HEK293 (cell line): ENCODE measurements at regions not wholly inside any gene's neighbourhood (a gene's known extent, or its start where the extent isn't known, plus 50 kb on each side); places are given as distances from the start of the nearest gene placed in this dataset.

ENCODE experiments used
- CTCF ChIA-PET: fragments of 350-600 bp; formaldehyde crosslinking; extraction: SDS; loops from one replicate; lab custom pipeline; 2021; ENCODE audit warnings: antibody characterized with exemption; lab: Yijun Ruan, JAX
- POLR2A ChIA-PET: fragments of 300-600 bp; formaldehyde crosslinking; extraction: SDS; loops from one replicate; lab custom pipeline; 2020; ENCODE audit warnings: antibody characterized with exemption, inconsistent platforms; lab: Yijun Ruan, JAX
- H3K27ac ChIP-seq: fragments of 200-500 bp; sonication (Bioruptor generic); 2 replicates; pipeline ENCODE4 v1.5.1; 2014; ENCODE audit warnings: low read depth, low read length, control low read depth, inconsistent platforms; ENCODE audit errors: extremely low read depth
- H3K36me3 ChIP-seq, 2 experiments: fragments of 200-500 bp in 1 of 2; sonication (Bioruptor generic) in 1 of 2; 1 replicate in 1 of 2; 2 replicates in 1 of 2; pipeline ENCODE4 v1.5.1; 2014 to 2017; ENCODE audit warnings: inconsistent platforms in 2 of 2, low read length in 2 of 2; ENCODE audit not compliant: control insufficient read depth in 2 of 2, insufficient read depth in 1 of 2
- H3K4me1 ChIP-seq: fragments of 200-500 bp; sonication (Bioruptor generic); 2 replicates; pipeline ENCODE4 v1.5.1; 2014; ENCODE audit warnings: mild to moderate bottlenecking, low read length, inconsistent platforms; ENCODE audit not compliant: control insufficient read depth, insufficient read depth
- H3K4me3 ChIP-seq: 2 replicates; pipeline ENCODE4 v1.5.1; 2011; ENCODE audit warnings: low read depth, mild to moderate bottlenecking, control low read depth, low read length, moderate library complexity
- H3K9me3 ChIP-seq: fragments of 200-500 bp; sonication (Bioruptor generic); 2 replicates; pipeline ENCODE4 v1.5.1; 2014; ENCODE audit warnings: low read depth, low read length, inconsistent platforms; ENCODE audit not compliant: control insufficient read depth, insufficient read depth
- HOXC10 ChIP-seq: sonication (generic); formaldehyde crosslinking; IDR thresholded peaks from 2 replicates; pipeline ENCODE4 v1.8.1; 2023; ENCODE audit warnings: mild to moderate bottlenecking, missing genetic modification reagents
- SCRT1 ChIP-seq: fragments of 450-650 bp; formaldehyde crosslinking; IDR thresholded peaks from 2 replicates; pipeline ENCODE4 v1.5.1; 2016; ENCODE audit warnings: missing biosample characterization, missing genetic modification characterization, borderline replicate concordance
- SCRT2 ChIP-seq: fragments of 450-650 bp; formaldehyde crosslinking; IDR thresholded peaks from 2 replicates; pipeline ENCODE4 v1.5.1; 2016; ENCODE audit warnings: missing biosample characterization, missing genetic modification characterization
- SP2 ChIP-seq: fragments of 450-650 bp; formaldehyde crosslinking; IDR thresholded peaks from 2 replicates; pipeline ENCODE4 v1.5.1; 2016; ENCODE audit warnings: missing biosample characterization, missing genetic modification characterization
- TRIM28 ChIP-seq: IDR thresholded peaks from 2 replicates; pipeline ENCODE4 v1.6.1; 2011; ENCODE audit warnings: low read length, control low read depth, borderline replicate concordance
- ZBTB7A ChIP-seq: fragments of 450-650 bp; formaldehyde crosslinking; IDR thresholded peaks from 2 replicates; pipeline ENCODE4 v1.5.1; 2016; ENCODE audit warnings: low read depth, missing biosample characterization, missing genetic modification characterization
- ZFP3 ChIP-seq: fragments of 450-650 bp; formaldehyde crosslinking; IDR thresholded peaks from 2 replicates; pipeline ENCODE4 v1.5.1; 2016; ENCODE audit warnings: low read depth, missing biosample characterization, missing genetic modification characterization
- ZNF140 ChIP-seq: fragments of 450-650 bp; formaldehyde crosslinking; IDR thresholded peaks from 2 replicates; pipeline ENCODE4 v1.5.1; 2016; ENCODE audit warnings: missing biosample characterization, missing genetic modification characterization
- ZNF146 ChIP-seq: fragments of 450-650 bp; formaldehyde crosslinking; IDR thresholded peaks from 2 replicates; pipeline ENCODE4 v1.5.1; 2016; ENCODE audit warnings: missing biosample characterization, missing genetic modification characterization
- ZNF221 ChIP-seq: fragments of 450-650 bp; formaldehyde crosslinking; IDR thresholded peaks from 2 replicates; pipeline ENCODE4 v1.5.1; 2017; ENCODE audit warnings: missing biosample characterization, missing genetic modification characterization, borderline replicate concordance
- ZNF302 ChIP-seq: fragments of 450-650 bp; formaldehyde crosslinking; IDR thresholded peaks from 2 replicates; pipeline ENCODE4 v1.5.1; 2016; ENCODE audit warnings: missing biosample characterization, missing genetic modification characterization, low read depth
- ZNF366 ChIP-seq: fragments of 450-650 bp; formaldehyde crosslinking; conservative IDR thresholded peaks from 2 replicates; pipeline ENCODE4 v1.5.1; 2016; ENCODE audit warnings: missing biosample characterization, missing genetic modification characterization
- ZNF404 ChIP-seq: fragments of 450-650 bp; formaldehyde crosslinking; IDR thresholded peaks from 2 replicates; pipeline ENCODE4 v1.5.1; 2017; ENCODE audit warnings: missing biosample characterization, missing genetic modification characterization
- ZNF600 ChIP-seq: fragments of 450-650 bp; formaldehyde crosslinking; IDR thresholded peaks from 2 replicates; pipeline ENCODE4 v1.5.1; 2016; ENCODE audit warnings: missing biosample characterization, missing genetic modification characterization
- ZNF621 ChIP-seq: fragments of 450-650 bp; formaldehyde crosslinking; IDR thresholded peaks from 2 replicates; pipeline ENCODE4 v1.5.1; 2017; ENCODE audit warnings: missing biosample characterization, missing genetic modification characterization
- ZNF629 ChIP-seq: fragments of 450-650 bp; formaldehyde crosslinking; IDR thresholded peaks from 2 replicates; pipeline ENCODE4 v1.5.1; 2017; ENCODE audit warnings: missing biosample characterization, missing genetic modification characterization
- TF ChIP-seq, protein P1 (sequence below): fragments of 450-650 bp; formaldehyde crosslinking; IDR thresholded peaks from 2 replicates; pipeline ENCODE4 v1.5.1; 2016; ENCODE audit warnings: missing biosample characterization, missing genetic modification characterization
- TF ChIP-seq, protein P2 (sequence below): fragments of 450-650 bp; IDR thresholded peaks from 2 replicates; pipeline ENCODE4 v1.5.1; 2018; ENCODE audit warnings: missing biosample characterization, mild to moderate bottlenecking, missing genetic modification characterization
- TF ChIP-seq, protein P3 (sequence below): fragments of 450-650 bp; formaldehyde crosslinking; IDR thresholded peaks from 2 replicates; pipeline ENCODE4 v1.5.1; 2016; ENCODE audit warnings: missing biosample characterization, missing genetic modification characterization
- TF ChIP-seq, protein P4 (sequence below): fragments of 450-650 bp; formaldehyde crosslinking; IDR thresholded peaks from 2 replicates; pipeline ENCODE4 v1.5.1; 2017; ENCODE audit warnings: missing biosample characterization, missing genetic modification characterization
- TF ChIP-seq, protein P5 (sequence below): fragments of 450-650 bp; IDR thresholded peaks from 2 replicates; pipeline ENCODE4 v1.5.1; 2018; ENCODE audit warnings: missing biosample characterization, missing genetic modification characterization
- TF ChIP-seq, protein P6 (sequence below): fragments of 450-650 bp; formaldehyde crosslinking; IDR thresholded peaks from 2 replicates; pipeline ENCODE4 v1.5.1; 2017; ENCODE audit warnings: missing biosample characterization, mild to moderate bottlenecking, missing genetic modification characterization, moderate library complexity
- TF ChIP-seq, protein P7 (sequence below): fragments of 450-650 bp; formaldehyde crosslinking; IDR thresholded peaks from 2 replicates; pipeline ENCODE4 v1.5.1; 2017; ENCODE audit warnings: missing biosample characterization, missing genetic modification characterization

DNA sequence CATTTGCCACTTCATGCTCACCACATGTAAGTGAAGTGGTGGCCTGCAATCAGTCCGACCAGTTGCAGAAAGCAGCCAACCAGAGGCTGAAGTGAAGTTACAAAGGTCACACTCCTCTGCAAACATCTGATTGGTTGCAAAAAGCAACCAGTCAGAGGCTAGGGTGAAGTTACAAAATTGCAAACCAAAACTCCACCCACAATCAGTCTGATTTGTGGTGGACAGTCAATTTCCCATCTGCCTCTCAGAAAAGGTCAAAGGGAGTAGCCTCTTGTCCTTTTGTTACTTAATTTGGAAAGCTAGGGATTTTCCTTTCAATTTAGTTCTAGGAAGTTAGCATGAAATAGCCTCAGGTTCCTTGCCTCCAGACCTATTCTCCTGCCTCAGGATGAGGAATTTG is 185.0 kb downstream of the UXS1 start:
- no peaks in the 10 kb centered on the region for H3K4me1 ChIP-seq
- no peak overlapping the region for H3K27ac ChIP-seq
- ChIA-PET CTCF (no interaction called here), POLR2A (no interaction called here)
- H3K4me3 ChIP-seq: no peak overlapping the region
- H3K9me3 ChIP-seq: no peaks in the 10 kb centered on the region
- H3K36me3 ChIP-seq: no peaks in the 10 kb centered on the region
- TF ChIP-seq, protein P1, sequence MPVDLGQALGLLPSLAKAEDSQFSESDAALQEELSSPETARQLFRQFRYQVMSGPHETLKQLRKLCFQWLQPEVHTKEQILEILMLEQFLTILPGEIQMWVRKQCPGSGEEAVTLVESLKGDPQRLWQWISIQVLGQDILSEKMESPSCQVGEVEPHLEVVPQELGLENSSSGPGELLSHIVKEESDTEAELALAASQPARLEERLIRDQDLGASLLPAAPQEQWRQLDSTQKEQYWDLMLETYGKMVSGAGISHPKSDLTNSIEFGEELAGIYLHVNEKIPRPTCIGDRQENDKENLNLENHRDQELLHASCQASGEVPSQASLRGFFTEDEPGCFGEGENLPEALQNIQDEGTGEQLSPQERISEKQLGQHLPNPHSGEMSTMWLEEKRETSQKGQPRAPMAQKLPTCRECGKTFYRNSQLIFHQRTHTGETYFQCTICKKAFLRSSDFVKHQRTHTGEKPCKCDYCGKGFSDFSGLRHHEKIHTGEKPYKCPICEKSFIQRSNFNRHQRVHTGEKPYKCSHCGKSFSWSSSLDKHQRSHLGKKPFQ (tag by site-specific recombination): no peak
- TF ChIP-seq, protein P2, sequence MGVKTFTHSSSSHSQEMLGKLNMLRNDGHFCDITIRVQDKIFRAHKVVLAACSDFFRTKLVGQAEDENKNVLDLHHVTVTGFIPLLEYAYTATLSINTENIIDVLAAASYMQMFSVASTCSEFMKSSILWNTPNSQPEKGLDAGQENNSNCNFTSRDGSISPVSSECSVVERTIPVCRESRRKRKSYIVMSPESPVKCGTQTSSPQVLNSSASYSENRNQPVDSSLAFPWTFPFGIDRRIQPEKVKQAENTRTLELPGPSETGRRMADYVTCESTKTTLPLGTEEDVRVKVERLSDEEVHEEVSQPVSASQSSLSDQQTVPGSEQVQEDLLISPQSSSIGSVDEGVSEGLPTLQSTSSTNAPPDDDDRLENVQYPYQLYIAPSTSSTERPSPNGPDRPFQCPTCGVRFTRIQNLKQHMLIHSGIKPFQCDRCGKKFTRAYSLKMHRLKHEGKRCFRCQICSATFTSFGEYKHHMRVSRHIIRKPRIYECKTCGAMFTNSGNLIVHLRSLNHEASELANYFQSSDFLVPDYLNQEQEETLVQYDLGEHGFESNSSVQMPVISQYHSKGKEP (tag by site-specific recombination): no peak
- TF ChIP-seq, protein P3, sequence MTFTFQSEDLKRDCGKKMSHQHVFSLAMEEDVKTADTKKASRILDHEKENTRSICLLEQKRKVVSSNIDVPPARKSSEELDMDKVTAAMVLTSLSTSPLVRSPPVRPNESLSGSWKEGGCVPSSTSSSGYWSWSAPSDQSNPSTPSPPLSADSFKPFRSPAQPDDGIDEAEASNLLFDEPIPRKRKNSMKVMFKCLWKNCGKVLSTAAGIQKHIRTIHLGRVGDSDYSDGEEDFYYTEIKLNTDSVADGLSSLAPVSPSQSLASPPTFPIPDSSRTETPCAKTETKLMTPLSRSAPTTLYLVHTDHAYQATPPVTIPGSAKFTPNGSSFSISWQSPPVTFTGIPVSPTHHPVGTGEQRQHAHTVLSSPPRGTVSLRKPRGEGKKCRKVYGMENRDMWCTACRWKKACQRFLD: no peak
- TF ChIP-seq SCRT2 (tag by site-specific recombination) (no peak), ZFP3 (tag by site-specific recombination) (no peak), ZNF629 (tag by site-specific recombination) (no peak), ZBTB7A (no peak), ZNF302 (no peak), ZNF621 (tag by site-specific recombination) (no peak), ZNF146 (no peak), ZNF221 (tag by site-specific recombination) (no peak), HOXC10 (CRISPR knock-in tag) (no peak), ZNF366 (tag by site-specific recombination) (no peak)
- TF ChIP-seq, protein P4, sequence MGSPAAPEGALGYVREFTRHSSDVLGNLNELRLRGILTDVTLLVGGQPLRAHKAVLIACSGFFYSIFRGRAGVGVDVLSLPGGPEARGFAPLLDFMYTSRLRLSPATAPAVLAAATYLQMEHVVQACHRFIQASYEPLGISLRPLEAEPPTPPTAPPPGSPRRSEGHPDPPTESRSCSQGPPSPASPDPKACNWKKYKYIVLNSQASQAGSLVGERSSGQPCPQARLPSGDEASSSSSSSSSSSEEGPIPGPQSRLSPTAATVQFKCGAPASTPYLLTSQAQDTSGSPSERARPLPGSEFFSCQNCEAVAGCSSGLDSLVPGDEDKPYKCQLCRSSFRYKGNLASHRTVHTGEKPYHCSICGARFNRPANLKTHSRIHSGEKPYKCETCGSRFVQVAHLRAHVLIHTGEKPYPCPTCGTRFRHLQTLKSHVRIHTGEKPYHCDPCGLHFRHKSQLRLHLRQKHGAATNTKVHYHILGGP: no peak
- TF ChIP-seq, protein P5, sequence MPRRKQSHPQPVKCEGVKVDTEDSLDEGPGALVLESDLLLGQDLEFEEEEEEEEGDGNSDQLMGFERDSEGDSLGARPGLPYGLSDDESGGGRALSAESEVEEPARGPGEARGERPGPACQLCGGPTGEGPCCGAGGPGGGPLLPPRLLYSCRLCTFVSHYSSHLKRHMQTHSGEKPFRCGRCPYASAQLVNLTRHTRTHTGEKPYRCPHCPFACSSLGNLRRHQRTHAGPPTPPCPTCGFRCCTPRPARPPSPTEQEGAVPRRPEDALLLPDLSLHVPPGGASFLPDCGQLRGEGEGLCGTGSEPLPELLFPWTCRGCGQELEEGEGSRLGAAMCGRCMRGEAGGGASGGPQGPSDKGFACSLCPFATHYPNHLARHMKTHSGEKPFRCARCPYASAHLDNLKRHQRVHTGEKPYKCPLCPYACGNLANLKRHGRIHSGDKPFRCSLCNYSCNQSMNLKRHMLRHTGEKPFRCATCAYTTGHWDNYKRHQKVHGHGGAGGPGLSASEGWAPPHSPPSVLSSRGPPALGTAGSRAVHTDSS (tag by site-specific recombination): no peak

DNA sequence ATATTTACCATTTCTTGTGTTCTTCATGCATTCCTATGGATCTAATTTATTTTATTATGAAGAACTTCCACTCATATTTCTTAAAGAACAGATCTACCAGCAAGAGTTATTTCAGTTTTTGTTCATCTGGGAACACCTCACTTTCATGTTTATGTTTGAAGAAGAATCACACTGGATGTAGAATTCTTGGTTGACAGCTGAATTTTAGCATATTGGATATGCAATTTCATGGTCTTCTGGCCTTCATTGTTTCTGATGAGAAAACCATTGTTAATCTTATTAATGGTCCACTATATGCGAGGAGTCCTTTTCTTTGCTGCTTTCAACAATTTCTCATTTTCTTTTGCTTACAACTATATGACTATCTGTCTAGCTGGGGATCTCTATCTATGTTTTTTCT is 189.2 kb downstream of the UXS1 start:
- H3K9me3 ChIP-seq: no peaks in the 10 kb centered on the region; the same call in 1 of the 2 replicates
- no peaks in the 10 kb centered on the region for H3K36me3 ChIP-seq
- ChIA-PET CTCF (no interaction called here), POLR2A (no interaction called here)
- H3K27ac ChIP-seq: no peak overlapping the region
- no peaks in the 10 kb centered on the region for H3K4me1 ChIP-seq
- H3K4me3 ChIP-seq: no peak overlapping the region
- TF ChIP-seq ZNF140 (tag by site-specific recombination) (no peak), SP2 (tag by site-specific recombination) (no peak), ZNF302 (no peak), SCRT1 (tag by site-specific recombination) (no peak), TRIM28 (0 out of 2 replicates have a peak, but pooled peaks have one; percentile 22), ZNF404 (no peak), ZNF600 (tag by site-specific recombination) (no peak)
- TF ChIP-seq, protein P6, sequence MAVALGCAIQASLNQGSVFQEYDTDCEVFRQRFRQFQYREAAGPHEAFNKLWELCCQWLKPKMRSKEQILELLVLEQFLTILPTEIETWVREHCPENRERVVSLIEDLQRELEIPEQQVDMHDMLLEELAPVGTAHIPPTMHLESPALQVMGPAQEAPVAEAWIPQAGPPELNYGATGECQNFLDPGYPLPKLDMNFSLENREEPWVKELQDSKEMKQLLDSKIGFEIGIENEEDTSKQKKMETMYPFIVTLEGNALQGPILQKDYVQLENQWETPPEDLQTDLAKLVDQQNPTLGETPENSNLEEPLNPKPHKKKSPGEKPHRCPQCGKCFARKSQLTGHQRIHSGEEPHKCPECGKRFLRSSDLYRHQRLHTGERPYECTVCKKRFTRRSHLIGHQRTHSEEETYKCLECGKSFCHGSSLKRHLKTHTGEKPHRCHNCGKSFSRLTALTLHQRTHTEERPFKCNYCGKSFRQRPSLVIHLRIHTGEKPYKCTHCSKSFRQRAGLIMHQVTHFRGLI (tag by site-specific recombination): no peak
- TF ChIP-seq, protein P7, sequence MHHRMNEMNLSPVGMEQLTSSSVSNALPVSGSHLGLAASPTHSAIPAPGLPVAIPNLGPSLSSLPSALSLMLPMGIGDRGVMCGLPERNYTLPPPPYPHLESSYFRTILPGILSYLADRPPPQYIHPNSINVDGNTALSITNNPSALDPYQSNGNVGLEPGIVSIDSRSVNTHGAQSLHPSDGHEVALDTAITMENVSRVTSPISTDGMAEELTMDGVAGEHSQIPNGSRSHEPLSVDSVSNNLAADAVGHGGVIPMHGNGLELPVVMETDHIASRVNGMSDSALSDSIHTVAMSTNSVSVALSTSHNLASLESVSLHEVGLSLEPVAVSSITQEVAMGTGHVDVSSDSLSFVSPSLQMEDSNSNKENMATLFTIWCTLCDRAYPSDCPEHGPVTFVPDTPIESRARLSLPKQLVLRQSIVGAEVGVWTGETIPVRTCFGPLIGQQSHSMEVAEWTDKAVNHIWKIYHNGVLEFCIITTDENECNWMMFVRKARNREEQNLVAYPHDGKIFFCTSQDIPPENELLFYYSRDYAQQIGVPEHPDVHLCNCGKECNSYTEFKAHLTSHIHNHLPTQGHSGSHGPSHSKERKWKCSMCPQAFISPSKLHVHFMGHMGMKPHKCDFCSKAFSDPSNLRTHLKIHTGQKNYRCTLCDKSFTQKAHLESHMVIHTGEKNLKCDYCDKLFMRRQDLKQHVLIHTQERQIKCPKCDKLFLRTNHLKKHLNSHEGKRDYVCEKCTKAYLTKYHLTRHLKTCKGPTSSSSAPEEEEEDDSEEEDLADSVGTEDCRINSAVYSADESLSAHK: no peak
- TF ChIP-seq, protein P1 (tag by site-specific recombination): no peak
